ENCODE measurements at regions not wholly inside any gene's neighbourhood (a gene's known extent, or its start where the extent isn't known, plus 50 kb on each side); places are given as distances from the start of the nearest gene placed in this dataset.

- no peak for DNase-seq (ENCODE audit: low read depth in 2 of 2)
Measured at GRCh38 chr12:61750604-61751003, 509.6 kb upstream of the USP15 start.

GRCh38 chr12:61754214-61754613, 506.0 kb upstream of the USP15 start:
- DNase-seq (ENCODE audit: low read depth in 2 of 2): no peak

GRCh38 chr12:61757831-61758505, 502.2 kb upstream of the USP15 start:
- no peak for DNase-seq (ENCODE audit: low read depth in 2 of 2)

- DNase-seq (ENCODE audit: low read depth in 2 of 2): no peak
Measured at GRCh38 chr12:61758661-61759060, 501.5 kb upstream of the USP15 start.

GRCh38 chr12:61765926-61766325, 494.3 kb upstream of the USP15 start:
- DNase-seq (ENCODE audit: low read depth in 2 of 2): no peak

GRCh38 chr12:61780435-61780834, 479.8 kb upstream of the USP15 start:
- DNase-seq (ENCODE audit: low read depth in 2 of 2): no peak

- no peak for DNase-seq (ENCODE audit: low read depth in 2 of 2)
Measured at GRCh38 chr12:61781021-61781581, 479.1 kb upstream of the USP15 start.

GRCh38 chr12:61796846-61797245, 463.4 kb upstream of the USP15 start:
- no peak for DNase-seq (ENCODE audit: low read depth in 2 of 2)

GRCh38 chr12:61797266-61797665, 462.9 kb upstream of the USP15 start:
- no peak for DNase-seq (ENCODE audit: low read depth in 2 of 2)

GRCh38 chr12:61798778-61799177, 461.4 kb upstream of the USP15 start:
- no peak for DNase-seq (ENCODE audit: low read depth in 2 of 2)

GRCh38 chr12:61804301-61804700, 455.9 kb upstream of the USP15 start:
- no peak for DNase-seq (ENCODE audit: low read depth in 2 of 2)

GRCh38 chr12:61808856-61809255, 451.3 kb upstream of the USP15 start:
- no peak for DNase-seq (ENCODE audit: low read depth in 2 of 2)

GRCh38 chr12:61810486-61810885, 449.7 kb upstream of the USP15 start:
- no peak for DNase-seq (ENCODE audit: low read depth in 2 of 2)

GRCh38 chr12:61821381-61821780, 438.8 kb upstream of the USP15 start:
- DNase-seq (ENCODE audit: low read depth in 2 of 2): no peak

- DNase-seq (ENCODE audit: low read depth in 2 of 2): no peak
Measured at GRCh38 chr12:61823102-61823501, 437.1 kb upstream of the USP15 start.

- no peak for DNase-seq (ENCODE audit: low read depth in 2 of 2)
Measured at GRCh38 chr12:61846765-61847164, 413.4 kb upstream of the USP15 start.

- no peak for DNase-seq (ENCODE audit: low read depth in 2 of 2)
Measured at GRCh38 chr12:61848893-61849292, 411.3 kb upstream of the USP15 start.

GRCh38 chr12:61853945-61854344, 406.3 kb upstream of the USP15 start:
- no peak for DNase-seq (ENCODE audit: low read depth in 2 of 2)

- DNase-seq (ENCODE audit: low read depth in 2 of 2): no peak
Measured at GRCh38 chr12:61854902-61855301, 405.3 kb upstream of the USP15 start.

- DNase-seq (ENCODE audit: low read depth in 2 of 2): no peak
Measured at GRCh38 chr12:61857968-61858367, 402.2 kb upstream of the USP15 start.

- no peak for DNase-seq (ENCODE audit: low read depth in 2 of 2)
Measured at GRCh38 chr12:61860451-61860850, 399.8 kb upstream of the USP15 start.

GRCh38 chr12:61862986-61863385, 397.2 kb upstream of the USP15 start:
- no peak for DNase-seq (ENCODE audit: low read depth in 2 of 2)

- DNase-seq (ENCODE audit: low read depth in 2 of 2): no peak
Measured at GRCh38 chr12:61863811-61864210, 396.4 kb upstream of the USP15 start.

- no peak for DNase-seq (ENCODE audit: low read depth in 2 of 2)
Measured at GRCh38 chr12:61869796-61870195, 390.4 kb upstream of the USP15 start.

All from lung microvascular endothelial cell (primary cell).